Chondrocyte (in vitro differentiated cells): ENCODE measurements at regions not wholly inside any gene's neighbourhood (a gene's known extent, or its start where the extent isn't known, plus 50 kb on each side); places are given as distances from the start of the nearest gene placed in this dataset.

Source experiments
- DNase-seq: peaks from one replicate; pipeline ENCODE4 v3.0.0; 2021; ENCODE audit warnings: mixed read lengths, low spot score
- H3K27ac Mint-ChIP-seq: one replicate; pipeline ENCODE4 v1.8.0; 2021; ENCODE audit warnings: mild to moderate bottlenecking, moderate library complexity, mixed read lengths; ENCODE audit not compliant: unreplicated experiment
- H3K27me3 Mint-ChIP-seq: 2 replicates; pipeline ENCODE4 v1.8.0; 2021; ENCODE audit warnings: low read depth, mixed read lengths
- H3K36me3 Mint-ChIP-seq: 2 replicates; pipeline ENCODE4 v1.8.0; 2021; ENCODE audit warnings: low read depth, mixed read lengths
- H3K4me1 Mint-ChIP-seq: 2 replicates; pipeline ENCODE4 v1.8.0; 2021; ENCODE audit warnings: low read depth, mild to moderate bottlenecking, mixed read lengths
- H3K4me3 Mint-ChIP-seq: one replicate; pipeline ENCODE4 v1.8.0; 2021; ENCODE audit warnings: mild to moderate bottlenecking, moderate library complexity, mixed read lengths; ENCODE audit not compliant: unreplicated experiment
- H3K9me3 Mint-ChIP-seq: 2 replicates; pipeline ENCODE4 v1.8.0; 2021; ENCODE audit warnings: low read depth, mixed read lengths
- TF ChIP-seq, protein P1 (sequence below): fragments of 200-600 bp; sonication (generic); IDR thresholded peaks from 2 replicates; pipeline ENCODE4 v1.5.0; 2021; ENCODE audit warnings: antibody characterized with exemption, mild to moderate bottlenecking, moderate library complexity

DNA sequence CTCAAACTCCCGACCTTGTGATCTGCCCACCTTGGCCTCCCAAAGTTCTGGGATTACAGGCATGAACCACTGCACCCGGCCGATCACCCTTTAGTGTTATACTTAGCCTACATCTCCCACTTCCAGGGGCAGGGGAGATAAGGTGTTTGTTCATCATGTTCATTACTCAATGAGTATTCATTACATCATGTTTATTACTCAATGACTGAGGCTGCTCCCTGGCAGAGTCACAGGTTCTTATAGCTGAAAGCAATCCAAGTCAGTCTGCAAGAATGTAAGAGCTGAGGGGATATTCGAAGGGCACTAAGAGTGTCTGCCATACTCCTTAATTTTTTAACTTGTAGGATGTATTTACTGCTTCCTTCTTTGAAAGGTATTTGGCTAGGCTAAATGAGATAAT is 214.2 kb downstream of the SPATA31D1 start:
- TF ChIP-seq, protein P1, sequence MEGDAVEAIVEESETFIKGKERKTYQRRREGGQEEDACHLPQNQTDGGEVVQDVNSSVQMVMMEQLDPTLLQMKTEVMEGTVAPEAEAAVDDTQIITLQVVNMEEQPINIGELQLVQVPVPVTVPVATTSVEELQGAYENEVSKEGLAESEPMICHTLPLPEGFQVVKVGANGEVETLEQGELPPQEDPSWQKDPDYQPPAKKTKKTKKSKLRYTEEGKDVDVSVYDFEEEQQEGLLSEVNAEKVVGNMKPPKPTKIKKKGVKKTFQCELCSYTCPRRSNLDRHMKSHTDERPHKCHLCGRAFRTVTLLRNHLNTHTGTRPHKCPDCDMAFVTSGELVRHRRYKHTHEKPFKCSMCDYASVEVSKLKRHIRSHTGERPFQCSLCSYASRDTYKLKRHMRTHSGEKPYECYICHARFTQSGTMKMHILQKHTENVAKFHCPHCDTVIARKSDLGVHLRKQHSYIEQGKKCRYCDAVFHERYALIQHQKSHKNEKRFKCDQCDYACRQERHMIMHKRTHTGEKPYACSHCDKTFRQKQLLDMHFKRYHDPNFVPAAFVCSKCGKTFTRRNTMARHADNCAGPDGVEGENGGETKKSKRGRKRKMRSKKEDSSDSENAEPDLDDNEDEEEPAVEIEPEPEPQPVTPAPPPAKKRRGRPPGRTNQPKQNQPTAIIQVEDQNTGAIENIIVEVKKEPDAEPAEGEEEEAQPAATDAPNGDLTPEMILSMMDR, result no peak
- Mint-ChIP-seq H3K27me3 (peaks cover 5% of the 10 kb centered on the region), H3K36me3 (no peaks in the 10 kb centered on the region), H3K9me3 (no peaks in the 10 kb centered on the region), H3K27ac (no peak overlapping the region), H3K4me1 (no peaks in the 10 kb centered on the region), H3K4me3 (no peak overlapping the region)
- no peak for DNase-seq

DNA sequence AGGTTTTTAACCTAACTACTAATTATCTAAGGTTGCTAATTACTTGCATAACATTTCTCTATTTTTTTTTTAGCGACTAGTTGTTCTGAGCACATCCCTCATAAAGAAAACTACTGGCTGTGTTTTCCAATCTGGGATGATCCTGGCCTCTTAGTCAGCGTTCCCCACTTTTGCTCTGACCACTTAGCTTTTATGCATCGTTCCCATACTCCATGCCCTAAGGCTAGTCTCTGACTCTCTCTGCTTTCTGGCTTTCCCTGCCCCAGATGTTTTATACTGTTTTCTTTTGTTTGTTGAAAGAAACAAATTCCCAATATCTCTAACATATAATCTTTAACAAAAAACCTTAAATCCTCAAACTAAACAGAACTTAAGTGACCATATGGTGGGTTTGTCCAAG is 217.9 kb downstream of the SPATA31D1 start:
- H3K27ac Mint-ChIP-seq, result no peak overlapping the region
- no peak for DNase-seq
- H3K27me3 Mint-ChIP-seq, result peaks cover 5% of the 10 kb centered on the region
- H3K36me3 Mint-ChIP-seq, result peaks cover 7% of the 10 kb centered on the region
- no peaks in the 10 kb centered on the region for H3K4me1 Mint-ChIP-seq
- TF ChIP-seq, protein P1, result no peak
- H3K9me3 Mint-ChIP-seq, result peaks cover 17% of the 10 kb centered on the region
- no peak overlapping the region for H3K4me3 Mint-ChIP-seq

DNA sequence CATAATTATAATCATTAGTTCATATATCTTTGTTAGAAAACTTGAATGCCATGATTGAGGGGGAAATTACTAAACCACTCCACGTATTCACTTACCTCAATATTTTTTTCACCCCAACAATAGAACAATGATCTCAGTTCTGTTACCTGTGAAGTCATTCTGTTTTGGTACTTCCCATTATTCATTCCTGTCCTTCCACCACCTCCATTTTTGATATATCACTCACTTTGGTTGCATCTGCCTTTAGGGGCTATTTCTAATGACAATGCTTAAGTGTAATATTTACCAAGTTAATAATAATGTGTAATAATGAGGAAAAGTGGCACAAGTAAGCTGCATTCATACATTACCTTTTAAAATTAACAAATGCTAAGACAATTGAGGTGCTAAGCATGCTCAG is 218.4 kb downstream of the SPATA31D1 start:
- Mint-ChIP-seq H3K4me1 (no peaks in the 10 kb centered on the region), H3K36me3 (peaks cover 7% of the 10 kb centered on the region), H3K4me3 (no peak overlapping the region), H3K27me3 (peaks cover 5% of the 10 kb centered on the region), H3K9me3 (peaks cover 17% of the 10 kb centered on the region), H3K27ac (no peak overlapping the region)
- DNase-seq, result no peak
- TF ChIP-seq, protein P1, result no peak

DNA sequence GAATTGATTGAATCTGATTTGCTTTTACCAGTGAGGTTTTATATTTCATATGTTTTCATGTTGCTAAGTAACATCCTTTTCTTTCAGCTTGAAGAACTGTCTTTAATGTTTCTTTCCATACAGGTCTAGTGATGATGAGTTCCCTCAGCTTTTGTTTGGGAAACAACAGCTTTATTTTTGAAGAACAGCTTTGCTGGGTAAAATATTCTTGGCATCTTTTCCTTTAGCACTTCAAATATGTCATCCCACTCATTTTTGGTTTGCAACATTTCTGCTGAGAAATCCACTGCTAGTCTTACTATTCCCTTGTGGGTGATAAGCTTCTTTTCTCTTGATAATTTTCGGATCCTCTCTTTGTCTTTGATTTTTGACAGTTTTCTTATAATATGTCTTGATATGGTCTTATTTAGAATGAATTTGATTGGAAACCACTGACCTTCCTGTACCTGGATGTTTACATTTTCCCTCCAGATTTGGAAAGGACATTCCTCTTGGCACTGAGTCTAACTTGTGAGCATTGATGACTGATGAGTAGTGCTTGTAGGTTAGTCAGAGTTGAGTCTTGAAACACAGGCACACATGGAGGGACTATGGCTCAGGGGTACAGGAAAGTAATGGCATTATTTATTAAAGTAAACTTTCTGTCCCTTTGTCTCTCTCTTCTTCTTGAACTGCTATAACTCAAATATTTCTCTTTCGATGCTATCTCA is 220.3 kb downstream of the SPATA31D1 start:
- TF ChIP-seq, protein P1, result no peak
- no peak overlapping the region for H3K4me3 Mint-ChIP-seq
- DNase-seq, result no peak
- H3K36me3 Mint-ChIP-seq, result peaks cover 7% of the 10 kb centered on the region
- peaks cover 20% of the 10 kb centered on the region for H3K9me3 Mint-ChIP-seq
- H3K27me3 Mint-ChIP-seq, result peaks cover 4% of the 10 kb centered on the region
- H3K27ac Mint-ChIP-seq, result no peak overlapping the region
- no peaks in the 10 kb centered on the region for H3K4me1 Mint-ChIP-seq

DNA sequence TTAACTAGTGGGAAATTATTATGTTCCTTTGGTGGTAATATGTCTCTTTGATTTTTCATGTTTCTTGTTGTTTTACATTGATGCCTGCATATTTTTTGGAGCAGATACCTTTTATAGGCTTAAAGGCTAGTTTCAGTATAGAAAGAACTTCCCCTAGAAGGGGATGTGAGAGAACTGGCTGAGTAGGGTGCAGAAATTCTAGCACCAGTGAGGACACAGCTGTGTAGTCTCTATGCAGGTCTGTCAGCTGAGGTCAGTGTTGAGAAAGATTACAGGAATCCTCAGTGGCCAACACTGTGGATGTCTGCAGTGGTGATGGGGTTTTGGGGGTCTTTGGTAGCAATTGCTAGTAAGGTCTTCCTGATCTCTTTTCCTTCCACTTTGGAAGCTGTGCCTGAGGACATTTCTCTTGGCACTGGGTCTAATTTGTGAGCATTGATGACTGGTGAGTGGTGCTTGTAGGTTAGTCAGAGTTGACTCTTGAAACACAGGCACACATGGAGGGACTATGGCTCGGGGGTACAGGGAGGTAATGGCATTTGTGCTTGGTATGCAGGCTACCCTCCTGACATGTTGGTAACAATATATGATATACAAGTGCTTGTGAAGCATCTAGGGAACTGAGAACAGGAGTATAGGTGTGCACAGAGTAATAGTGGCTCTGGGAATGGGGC is 221.4 kb downstream of the SPATA31D1 start:
- Mint-ChIP-seq H3K4me3 (no peak overlapping the region), H3K9me3 (peaks cover 20% of the 10 kb centered on the region), H3K27me3 (peaks cover 2% of the 10 kb centered on the region), H3K36me3 (peaks cover 7% of the 10 kb centered on the region), H3K4me1 (no peaks in the 10 kb centered on the region), H3K27ac (no peak overlapping the region)
- TF ChIP-seq, protein P1, result no peak
- no peak for DNase-seq
